22Rv1 (cell line): ENCODE measurements at regions not wholly inside any gene's neighbourhood (a gene's known extent, or its start where the extent isn't known, plus 50 kb on each side); places are given as distances from the start of the nearest gene placed in this dataset.

ENCODE experiments used
- ZFX ChIP-seq: fragments of 450-650 bp; IDR thresholded peaks from 2 replicates; pipeline ENCODE4 v1.6.1; 2017; ENCODE audit warnings: antibody characterized with exemption, borderline replicate concordance
- TF ChIP-seq, protein P1 (sequence below): fragments of 450-650 bp; IDR thresholded peaks from 2 replicates; pipeline ENCODE4 v1.5.1; 2017; ENCODE audit warnings: mild to moderate bottlenecking

DNA sequence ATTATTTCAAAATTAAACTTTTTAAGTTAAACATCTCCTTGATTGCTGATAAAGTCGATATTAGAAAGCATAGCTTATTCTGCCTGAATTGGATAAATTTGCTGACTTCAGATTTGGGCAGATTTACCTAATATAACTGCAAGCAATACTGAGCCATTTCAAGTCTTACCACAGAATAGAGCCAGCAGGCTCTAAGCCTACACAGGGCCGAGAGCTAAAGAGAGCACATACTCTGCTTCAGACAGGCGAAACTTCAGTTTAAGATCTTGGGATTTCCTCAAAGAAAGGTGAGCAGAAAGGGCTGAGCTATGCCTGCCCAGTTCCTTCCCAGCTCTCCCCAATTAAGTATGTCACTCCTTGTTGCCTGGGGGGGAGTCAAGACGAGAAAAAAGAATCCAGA is 240.6 kb upstream of the NOCT start:
- TF ChIP-seq, protein P1, sequence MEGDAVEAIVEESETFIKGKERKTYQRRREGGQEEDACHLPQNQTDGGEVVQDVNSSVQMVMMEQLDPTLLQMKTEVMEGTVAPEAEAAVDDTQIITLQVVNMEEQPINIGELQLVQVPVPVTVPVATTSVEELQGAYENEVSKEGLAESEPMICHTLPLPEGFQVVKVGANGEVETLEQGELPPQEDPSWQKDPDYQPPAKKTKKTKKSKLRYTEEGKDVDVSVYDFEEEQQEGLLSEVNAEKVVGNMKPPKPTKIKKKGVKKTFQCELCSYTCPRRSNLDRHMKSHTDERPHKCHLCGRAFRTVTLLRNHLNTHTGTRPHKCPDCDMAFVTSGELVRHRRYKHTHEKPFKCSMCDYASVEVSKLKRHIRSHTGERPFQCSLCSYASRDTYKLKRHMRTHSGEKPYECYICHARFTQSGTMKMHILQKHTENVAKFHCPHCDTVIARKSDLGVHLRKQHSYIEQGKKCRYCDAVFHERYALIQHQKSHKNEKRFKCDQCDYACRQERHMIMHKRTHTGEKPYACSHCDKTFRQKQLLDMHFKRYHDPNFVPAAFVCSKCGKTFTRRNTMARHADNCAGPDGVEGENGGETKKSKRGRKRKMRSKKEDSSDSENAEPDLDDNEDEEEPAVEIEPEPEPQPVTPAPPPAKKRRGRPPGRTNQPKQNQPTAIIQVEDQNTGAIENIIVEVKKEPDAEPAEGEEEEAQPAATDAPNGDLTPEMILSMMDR: no peak
- TF ChIP-seq ZFX: no peak
